Sciatic nerve (tissue), 2 donors: ENCODE measurements at regions not wholly inside any gene's neighbourhood (a gene's known extent, or its start where the extent isn't known, plus 50 kb on each side); places are given as distances from the start of the nearest gene placed in this dataset.
"Not testable (repeated sequence)": the region's sequence is repeated elsewhere in the genome, so short reads cannot be mapped to it uniquely, and the experiment has no call there.

Experiments
- ATAC-seq: fragments of 200-7000 bp; cut with Tn5 transposase; one replicate; pipeline ENCODE4 v1.9.1; 2020; ENCODE audit warnings: mild to moderate bottlenecking, moderate library complexity
- DNase-seq: peaks from one replicate; pipeline ENCODE4 v3.0.0-alpha.2; 2020; ENCODE audit warnings: low spot score
- intact Hi-C: fragments of 100-400 bp; cut with DNase I; formaldehyde crosslinking; loops from one replicate; pipeline ENCODE4 v1.14.2; 2022
- donor health status: DM: no; HTN: no; CAD: no.
- donor health status: DM: no; HTN: no; CAD: no.

- ATAC-seq (no peak), DNase-seq (peak; percentile 57)
- intact Hi-C loops: no loop called here
Measured at GRCh38 chr17:77827039-77827438, 131.5 kb upstream of the TNRC6C start.

DNA sequence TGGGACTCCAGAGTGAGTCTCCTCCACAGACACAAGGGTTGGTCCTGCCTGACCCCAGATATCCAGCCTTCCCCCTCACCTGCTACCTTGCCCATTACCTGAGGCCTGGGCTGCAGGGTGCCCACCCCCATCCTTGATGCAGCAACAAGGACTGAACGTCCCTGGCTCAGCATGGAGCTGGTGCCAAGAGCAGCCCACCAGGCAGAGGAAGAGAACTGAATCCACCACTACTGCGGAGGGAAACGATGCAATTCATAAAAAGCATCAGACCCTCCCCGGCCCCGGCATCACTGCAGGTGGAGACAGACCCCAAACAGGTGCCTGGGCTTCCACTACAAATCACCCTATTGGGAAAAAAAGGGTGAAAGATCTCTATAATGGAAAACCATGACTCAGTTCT, 131.0 kb upstream of the TNRC6C start:
- ATAC-seq: no peak
- DNase-seq: peak; percentile 31
- intact Hi-C loops: no loop called here

GRCh38 chr17:77828749-77829539, 129.6 kb upstream of the TNRC6C start:
- DNase-seq (peak; percentile 44), ATAC-seq (no peak)
- intact Hi-C loops: no loop called here

DNA sequence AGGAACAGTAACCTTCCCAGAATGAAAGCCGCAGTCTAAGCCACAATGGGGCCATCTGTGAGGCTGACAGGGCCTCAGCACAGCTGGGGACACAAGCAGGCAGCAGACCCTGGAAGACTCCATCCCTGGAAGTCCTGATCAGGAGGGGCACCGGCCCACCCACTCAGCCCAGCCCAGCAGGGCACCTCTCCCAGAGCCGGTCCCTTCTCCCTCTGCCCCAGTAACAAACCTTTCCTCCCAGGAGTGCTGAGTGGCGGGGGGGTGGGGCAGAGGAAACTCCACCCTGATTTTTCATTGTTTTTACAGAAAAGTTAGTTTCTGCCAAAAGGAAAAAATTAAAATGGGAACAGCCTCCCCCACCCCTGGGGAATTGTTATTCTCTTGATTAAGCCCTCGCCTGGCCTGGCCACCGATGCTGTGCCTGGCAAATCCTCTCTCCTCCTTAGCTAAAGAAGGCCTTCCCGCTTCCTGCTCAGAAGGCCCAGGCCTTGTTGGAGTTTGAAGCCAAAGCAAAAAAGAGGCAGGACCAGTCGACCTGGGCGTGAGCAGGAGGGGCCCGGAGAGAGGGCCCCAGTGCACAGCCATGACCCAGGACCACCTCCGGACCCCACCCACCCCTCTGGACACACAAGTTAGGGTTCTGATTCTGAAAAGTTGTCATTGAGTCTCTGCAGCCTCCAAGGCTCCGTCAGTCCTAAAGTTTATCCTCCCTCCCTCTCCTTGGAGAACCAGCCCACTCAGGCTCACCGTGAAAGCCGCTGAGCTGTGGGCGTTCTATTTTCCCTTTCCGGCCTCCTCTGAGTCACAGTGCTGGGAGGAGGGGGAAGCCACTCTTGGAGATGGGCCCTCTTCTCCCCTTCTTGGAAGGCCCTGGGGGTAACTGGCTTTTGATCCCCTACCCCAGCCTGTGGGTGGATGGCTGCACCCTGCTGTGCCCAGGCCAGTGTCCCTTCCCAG, 128.4 kb upstream of the TNRC6C start:
- DNase-seq: peak; percentile 69
- intact Hi-C loops: no loop called here
- peak; percentile 84 for ATAC-seq

DNA sequence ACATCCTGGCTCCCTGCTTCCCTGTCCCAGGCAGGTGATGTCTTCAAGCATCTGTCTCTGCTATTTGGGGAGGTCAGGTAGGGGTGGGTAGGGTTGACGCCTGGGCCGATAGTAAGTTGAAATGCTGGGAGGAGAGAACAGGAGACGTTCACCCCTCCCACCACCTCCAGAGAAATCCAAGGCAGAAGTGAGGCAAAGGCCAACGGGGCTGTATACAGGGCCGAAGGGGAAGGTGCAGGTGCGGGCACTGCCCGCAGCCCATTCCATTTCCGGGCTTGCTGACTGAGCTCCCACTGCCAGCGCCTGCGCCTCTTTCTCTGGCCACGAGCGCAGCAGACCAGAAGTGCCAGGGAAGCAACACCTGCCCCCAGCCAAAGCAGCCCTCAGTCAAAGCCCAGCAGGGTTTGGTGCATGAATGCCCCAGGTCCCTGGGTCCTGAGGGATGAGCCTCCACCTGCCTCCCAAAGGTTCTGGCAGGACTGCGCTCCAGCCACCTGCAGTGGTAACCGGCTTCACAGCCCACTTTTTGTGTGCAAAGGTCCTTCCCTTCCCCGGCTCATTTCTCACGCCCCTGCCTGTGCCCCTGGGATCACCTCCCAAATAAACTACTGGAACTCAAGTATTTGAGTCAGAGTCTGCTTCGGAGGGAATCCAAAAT, 127.6 kb upstream of the TNRC6C start:
- intact Hi-C loops: no loop called here
- DNase-seq (peak; percentile 57), ATAC-seq (peak; percentile 3)

DNA sequence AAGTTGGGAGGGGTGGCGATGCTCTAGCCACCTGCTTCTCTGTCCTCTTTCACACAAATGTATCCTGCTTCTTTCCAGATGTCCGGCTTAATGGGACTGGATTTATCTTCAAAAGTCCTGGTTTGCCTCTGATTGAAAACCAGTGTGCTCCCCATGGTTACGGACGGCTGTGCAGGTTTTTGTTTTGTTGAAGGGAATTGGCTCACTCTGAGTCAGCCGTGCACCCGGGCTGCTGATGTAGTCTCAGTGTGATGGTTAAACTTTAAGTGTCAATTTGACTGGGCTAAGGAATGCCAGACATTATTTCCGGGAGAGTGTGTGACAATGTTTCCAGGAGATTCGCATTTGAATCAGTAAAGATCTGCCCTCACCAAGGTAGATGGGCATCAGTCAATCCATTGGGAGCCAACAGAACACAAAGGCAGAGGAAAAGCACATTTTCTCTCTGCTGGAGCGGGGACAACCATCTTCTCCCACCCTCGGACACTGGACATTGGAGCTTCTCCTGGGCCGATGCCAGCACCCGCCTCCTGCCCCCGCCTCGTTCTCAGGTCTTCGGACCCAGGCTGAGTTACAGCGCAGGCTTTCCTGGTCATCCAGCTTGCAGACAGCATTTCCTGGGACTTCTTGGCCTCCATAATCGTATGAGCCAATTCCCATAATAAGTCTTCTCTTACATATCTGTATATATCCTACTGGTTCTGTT, 126.9 kb upstream of the TNRC6C start:
- intact Hi-C loops: no loop called here
- DNase-seq (peak; percentile 56), ATAC-seq (peak; percentile 29)

DNA sequence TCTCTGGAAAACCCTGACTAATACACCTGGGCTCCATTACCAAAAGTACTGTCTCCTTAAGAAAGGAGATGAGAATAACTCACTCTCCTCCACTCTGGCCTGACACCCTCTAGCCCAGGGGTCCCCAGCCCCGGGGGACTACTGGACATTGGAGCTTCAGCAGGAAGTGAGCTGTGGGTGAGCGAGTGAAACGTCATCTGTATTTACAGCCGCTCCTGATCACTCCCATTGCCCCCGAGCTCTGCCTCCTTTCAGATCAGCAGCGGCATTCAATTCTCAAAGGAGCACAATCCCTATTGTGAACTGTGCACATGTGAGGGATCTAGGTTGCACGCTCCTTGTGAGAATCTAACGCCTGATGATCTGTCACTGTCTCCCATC, 126.3 kb upstream of the TNRC6C start:
- intact Hi-C loops: no loop called here
- ATAC-seq (no peak), DNase-seq (peak; percentile 33)

DNA sequence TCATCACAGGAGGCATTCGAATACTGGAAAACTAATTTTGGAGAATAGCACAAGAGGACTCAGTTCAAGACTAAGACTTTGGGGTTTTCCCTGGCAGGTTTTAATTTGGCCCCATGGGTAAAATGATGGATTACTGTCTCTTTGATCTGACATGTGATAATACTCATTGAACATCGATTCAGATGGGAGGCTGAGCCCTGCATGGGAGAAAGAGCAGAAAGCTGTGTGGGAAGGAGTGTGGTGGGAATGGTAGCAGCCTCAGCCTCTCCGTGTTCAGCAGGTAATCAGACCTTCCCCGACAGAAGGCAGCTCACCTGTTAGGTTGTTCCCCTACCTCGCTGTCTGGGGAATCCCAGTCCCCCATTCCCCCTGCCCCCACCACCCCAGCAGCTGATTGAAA, 124.7 kb upstream of the TNRC6C start:
- intact Hi-C loops: no loop called here
- ATAC-seq: no peak
- DNase-seq: no peak

GRCh38 chr17:77834170-77835115, 124.1 kb upstream of the TNRC6C start:
- DNase-seq: peak; percentile 72
- intact Hi-C loops: no loop called here
- ATAC-seq: peak; percentile 41

DNA sequence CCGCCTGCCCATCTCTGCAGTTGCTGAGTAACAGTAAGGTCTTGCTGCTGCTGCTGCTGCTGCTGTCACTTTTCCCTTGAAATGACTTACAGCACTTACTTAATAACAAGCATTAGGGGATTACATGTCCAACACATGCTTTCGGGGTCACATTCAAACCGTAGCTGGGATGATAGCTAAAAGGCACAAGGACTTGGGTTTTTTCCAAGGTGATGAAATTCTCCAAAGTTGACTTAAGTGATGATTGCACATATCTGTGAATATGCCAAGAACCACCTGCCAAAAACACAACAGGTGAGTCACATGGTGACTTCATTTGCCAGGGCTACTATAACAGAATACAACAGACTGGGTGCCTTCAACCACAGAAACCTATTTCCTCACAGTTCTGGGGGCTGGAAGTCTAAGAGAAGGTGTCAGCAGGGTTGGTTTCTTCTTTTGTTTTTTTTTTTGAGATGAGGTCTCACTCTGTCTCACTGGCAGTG, 121.9 kb upstream of the TNRC6C start:
- intact Hi-C loops: no loop called here
- peak; percentile 6 for DNase-seq
- no peak for ATAC-seq

GRCh38 chr17:77837072-77837471, 121.4 kb upstream of the TNRC6C start:
- DNase-seq, ATAC-seq, intact Hi-C loops: not testable (repeated sequence)

GRCh38 chr17:77837917-77838316, 120.6 kb upstream of the TNRC6C start:
- no peak for DNase-seq
- intact Hi-C loops: no loop called here
- ATAC-seq: no peak

DNA sequence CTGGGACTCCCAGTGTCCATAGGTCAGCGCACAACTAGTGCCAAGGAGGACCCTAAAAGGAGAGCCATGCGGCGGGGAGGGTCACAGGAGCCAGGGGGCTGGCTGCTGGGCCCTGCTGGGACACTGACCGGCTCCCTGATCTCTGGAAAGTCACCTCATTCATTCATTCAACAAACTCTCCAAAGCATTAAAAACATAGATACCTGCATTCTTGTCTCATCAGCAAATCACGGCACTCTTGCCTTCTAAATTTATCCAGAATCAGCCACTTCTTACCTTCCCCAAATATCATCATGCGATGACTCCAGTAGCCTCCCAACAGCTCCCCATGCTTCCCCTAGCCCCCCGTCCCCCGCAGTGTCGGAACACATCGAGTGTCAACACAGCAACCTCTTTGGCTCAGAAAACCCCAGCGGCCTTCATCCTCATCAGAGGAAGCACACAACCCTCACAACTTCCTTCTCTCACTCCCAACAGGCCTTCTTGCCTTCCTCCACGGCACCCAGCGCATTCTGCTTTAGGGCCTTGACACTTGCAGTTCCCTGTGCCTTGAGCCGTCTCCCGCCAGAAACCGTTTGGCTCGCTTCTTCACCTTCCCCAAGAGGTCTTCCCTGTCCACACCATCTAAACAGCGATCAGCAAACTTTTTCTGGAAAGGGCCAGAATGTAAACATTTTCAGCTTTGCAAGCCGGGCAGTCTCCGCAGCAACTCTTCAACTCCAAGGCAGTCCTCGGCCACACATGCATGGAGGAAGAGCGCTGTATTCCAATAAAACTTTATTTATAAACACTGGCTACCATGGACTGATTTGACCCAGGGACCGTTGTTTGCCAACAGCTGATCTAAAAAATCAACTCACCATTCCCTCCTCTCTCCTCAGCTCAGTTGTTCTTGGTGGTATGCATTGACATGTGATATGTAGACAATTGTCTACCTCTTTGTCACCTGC, 119.5 kb upstream of the TNRC6C start:
- intact Hi-C loops: no loop called here
- ATAC-seq (no peak), DNase-seq (peak; percentile 41)

GRCh38 chr17:77839698-77840512, 118.6 kb upstream of the TNRC6C start:
- intact Hi-C loops: no loop called here

GRCh38 chr17:77840513-77841165, 117.9 kb upstream of the TNRC6C start:
- intact Hi-C loops: no loop called here
- ATAC-seq (no peak), DNase-seq (peak; percentile 8)

More at GRCh38 chr17:77839698-77840512, 118.6 kb upstream of the TNRC6C start:
- DNase-seq (peak; percentile 42), ATAC-seq (peak; percentile 37)
